ENCODE measurements at regions not wholly inside any gene's neighbourhood (a gene's known extent, or its start where the extent isn't known, plus 50 kb on each side); places are given as distances from the start of the nearest gene placed in this dataset.
"Not testable (repeated sequence)": the region's sequence is repeated elsewhere in the genome, so short reads cannot be mapped to it uniquely, and the experiment has no call there.

- DNase-seq (ENCODE audit: low read depth) = no peak
Measured at GRCh38 chr14:65153101-65153500, 50.8 kb upstream of the MAX start.

GRCh38 chr14:65156568-65157366 is 54.5 kb upstream of the MAX start:
- peak; percentile 66 for DNase-seq (ENCODE audit: low read depth)

GRCh38 chr14:65159281-65160062 is 57.2 kb upstream of the MAX start:
- DNase-seq (ENCODE audit: low read depth) = no peak

GRCh38 chr14:65160091-65160490 is 57.8 kb upstream of the MAX start:
- no peak for DNase-seq (ENCODE audit: low read depth)

- no peak for DNase-seq (ENCODE audit: low read depth)
Measured at GRCh38 chr14:65162031-65162430, 59.7 kb upstream of the MAX start.

GRCh38 chr14:65164068-65164824 is 61.9 kb upstream of the MAX start:
- DNase-seq (ENCODE audit: low read depth) = peak; percentile 40

GRCh38 chr14:65164825-65165135 is 62.5 kb upstream of the MAX start:
- no peak for DNase-seq (ENCODE audit: low read depth)

- DNase-seq (ENCODE audit: low read depth) = peak; percentile 27
Measured at GRCh38 chr14:65167072-65167645, 64.8 kb upstream of the MAX start.

GRCh38 chr14:65168840-65169239 is 66.5 kb upstream of the MAX start:
- DNase-seq (ENCODE audit: low read depth) = peak; percentile 28

GRCh38 chr14:65169351-65169750 is 67.0 kb upstream of the MAX start:
- peak; percentile 69 for DNase-seq (ENCODE audit: low read depth)

GRCh38 chr14:65170318-65170717 is 68.0 kb upstream of the MAX start:
- peak; percentile 60 for DNase-seq (ENCODE audit: low read depth)

GRCh38 chr14:65170768-65171507 is 68.6 kb upstream of the MAX start:
- DNase-seq (ENCODE audit: low read depth) = peak; percentile 85

GRCh38 chr14:65173973-65174693 is 71.8 kb upstream of the MAX start:
- DNase-seq (ENCODE audit: low read depth) = no peak

- no peak for DNase-seq (ENCODE audit: low read depth)
Measured at GRCh38 chr14:65174783-65175182, 72.5 kb upstream of the MAX start.

GRCh38 chr14:65177551-65177950 is 75.2 kb upstream of the MAX start:
- no peak for DNase-seq (ENCODE audit: low read depth)

GRCh38 chr14:65179231-65179630 is 76.9 kb upstream of the MAX start:
- not testable (repeated sequence) for DNase-seq (ENCODE audit: low read depth)

GRCh38 chr14:65179918-65180724 is 77.8 kb upstream of the MAX start:
- peak; percentile 94 for DNase-seq (ENCODE audit: low read depth)

GRCh38 chr14:65180725-65181025 is 78.4 kb upstream of the MAX start:
- no peak for DNase-seq (ENCODE audit: low read depth)

- peak; percentile 54 for DNase-seq (ENCODE audit: low read depth)
Measured at GRCh38 chr14:65184032-65184764, 81.9 kb upstream of the MAX start.
